GM23248 (cell line): ENCODE measurements at regions not wholly inside any gene's neighbourhood (a gene's known extent, or its start where the extent isn't known, plus 50 kb on each side); places are given as distances from the start of the nearest gene placed in this dataset.

Source experiments
- EZH2 ChIP-seq: fragments of 200-600 bp; sonication (generic); IDR thresholded peaks from 2 replicates; pipeline ENCODE4 v1.6.1; 2018; ENCODE audit warnings: antibody characterized with exemption, mild to moderate bottlenecking; ENCODE audit not compliant: insufficient read depth, poor library complexity, severe bottlenecking
- EZH2phosphoT487 ChIP-seq: fragments of 200-600 bp; sonication (generic); IDR thresholded peaks from 2 replicates; pipeline ENCODE4 v1.6.1; 2018; ENCODE audit warnings: antibody characterized with exemption, moderate library complexity, mild to moderate bottlenecking, low read depth; ENCODE audit not compliant: insufficient read depth

GRCh38 chr11:30725645-30726195, 139.6 kb upstream of the MPPED2 start:
- TF ChIP-seq EZH2phosphoT487 (no peak), EZH2 (no peak)
